OCI-LY7 (cell line): ENCODE measurements at regions not wholly inside any gene's neighbourhood (a gene's known extent, or its start where the extent isn't known, plus 50 kb on each side); places are given as distances from the start of the nearest gene placed in this dataset.

Source experiments
- CTCF ChIP-seq: fragments of 200-600 bp; sonication (generic); conservative IDR thresholded peaks from 2 replicates; pipeline ENCODE4 v1.5.1; 2014; ENCODE audit warnings: mild to moderate bottlenecking, antibody characterized with exemption, low read length, moderate library complexity, mixed read lengths
- EZH2phosphoT487 ChIP-seq: fragments of 200-600 bp; sonication (generic); IDR thresholded peaks from 2 replicates; pipeline ENCODE4 v1.6.1; 2018; ENCODE audit warnings: low read depth, borderline replicate concordance, mild to moderate bottlenecking, mixed run types, antibody characterized with exemption, low read length, moderate library complexity, mixed read lengths

DNA sequence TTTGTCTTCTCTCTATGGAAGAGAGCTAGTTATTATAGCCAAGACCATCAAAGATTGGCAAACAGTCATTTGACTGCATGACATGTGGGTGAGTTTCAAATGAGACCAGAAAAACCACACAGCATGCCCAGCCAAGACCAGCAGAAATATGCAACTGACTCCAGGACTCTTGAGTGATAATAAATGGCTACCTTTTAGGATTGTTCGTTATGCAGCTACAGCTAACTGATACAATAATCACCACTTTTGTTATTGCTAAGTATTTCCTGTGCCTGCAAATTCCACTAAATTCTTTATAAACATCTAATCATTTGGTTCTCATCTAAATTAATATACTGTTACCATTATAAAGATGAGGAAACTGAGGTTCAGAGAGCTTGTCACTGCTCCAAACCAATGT is 528.4 kb upstream of the TBX3 start:
- no peak for TF ChIP-seq CTCF
- TF ChIP-seq EZH2phosphoT487: no peak
